ENCODE measurements at regions not wholly inside any gene's neighbourhood (a gene's known extent, or its start where the extent isn't known, plus 50 kb on each side); places are given as distances from the start of the nearest gene placed in this dataset.
A peak's percentile ranks its signal among the peaks of the same experiment; 100 is the strongest.
"Not testable (repeated sequence)": the region's sequence is repeated elsewhere in the genome, so short reads cannot be mapped to it uniquely, and the experiment has no call there.

DNA sequence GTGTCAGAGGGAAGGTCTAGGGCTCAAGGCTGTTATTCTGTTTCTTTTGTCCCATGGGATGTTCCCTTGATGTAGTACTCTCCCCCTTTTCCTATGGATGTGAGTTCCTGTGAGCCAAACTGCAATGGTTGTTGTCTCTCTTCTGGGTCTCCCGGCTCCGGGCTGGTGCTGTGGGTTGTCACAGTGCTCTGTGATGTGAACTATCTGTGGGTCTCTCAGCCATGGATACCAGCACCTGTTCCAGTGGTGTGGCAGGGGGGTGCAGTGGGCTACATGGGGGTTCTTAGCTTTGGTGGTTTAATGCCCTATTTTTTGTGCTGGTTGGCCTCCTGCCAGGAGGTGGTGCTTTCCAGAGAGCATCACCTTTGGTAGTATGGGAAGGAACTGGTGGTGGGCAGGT is 941.1 kb downstream of the KCNA4 start:
- TF ChIP-seq POLR2A (IDR thresholded peaks at IDR 0.05; ENCODE audit: low read depth, low read length), result no peak
- FAIRE-seq (no peak), DNase-seq (ENCODE audit: insufficient read length, low spot score) (no peak)

DNA sequence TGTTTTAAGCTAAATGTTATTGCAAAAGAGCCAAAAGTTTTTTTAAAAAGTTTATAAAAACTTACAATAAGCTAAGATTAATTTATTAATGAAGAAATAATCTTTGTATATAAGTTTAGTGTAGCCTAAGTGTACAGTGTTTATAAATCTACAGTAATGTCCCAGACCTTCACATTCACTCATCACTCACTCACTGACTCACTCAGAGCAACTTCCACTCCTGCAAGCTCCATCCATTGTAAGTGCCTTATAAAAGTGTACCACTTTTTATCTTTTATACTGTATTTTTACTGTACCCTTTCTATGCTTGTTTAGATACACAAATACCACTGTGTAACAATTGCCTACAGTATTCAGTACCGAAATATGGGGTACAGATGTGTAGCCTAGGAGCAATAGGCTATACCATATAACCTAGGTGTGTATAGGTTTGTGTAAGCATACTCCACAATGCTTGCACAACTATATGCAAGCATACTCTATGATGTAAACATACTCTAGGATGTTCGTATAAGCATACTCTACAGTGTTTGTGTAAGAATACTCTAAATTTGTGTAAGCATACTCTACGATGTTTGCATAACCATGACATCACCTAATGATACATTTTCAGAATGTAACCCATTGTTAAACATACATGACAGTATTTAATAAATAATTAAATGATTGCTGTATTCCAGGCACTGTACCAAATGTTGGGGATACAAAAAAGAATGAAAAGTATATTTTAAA is 953.0 kb downstream of the KCNA4 start:
- no peak for DNase-seq (ENCODE audit: insufficient read length, low spot score)
- FAIRE-seq, result no peak
- TF ChIP-seq POLR2A (IDR thresholded peaks at IDR 0.05; ENCODE audit: low read depth, low read length), result no peak

DNA sequence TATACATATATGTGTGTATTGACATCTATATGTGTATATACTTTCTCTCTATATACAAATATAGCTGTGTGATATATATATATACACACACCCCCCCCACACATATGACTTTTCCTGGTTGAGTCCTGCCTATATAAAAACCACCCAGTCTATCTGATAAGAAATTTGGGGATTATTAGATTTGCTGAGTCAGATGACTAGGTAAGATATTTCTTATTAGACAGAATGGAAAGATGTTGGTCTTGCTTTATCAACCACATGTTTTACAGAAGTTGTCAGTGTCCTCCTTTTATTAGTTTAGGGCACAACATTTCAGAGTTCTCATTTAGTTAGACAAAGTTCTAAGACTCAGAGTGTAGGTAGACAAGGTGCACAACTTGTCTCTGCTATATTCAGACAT is 953.3 kb downstream of the METTL15 start:
- FAIRE-seq (no peak), DNase-seq (ENCODE audit: insufficient read length, low spot score) (no peak)
- TF ChIP-seq POLR2A (IDR thresholded peaks at IDR 0.05; ENCODE audit: low read depth, low read length), result no peak

DNA sequence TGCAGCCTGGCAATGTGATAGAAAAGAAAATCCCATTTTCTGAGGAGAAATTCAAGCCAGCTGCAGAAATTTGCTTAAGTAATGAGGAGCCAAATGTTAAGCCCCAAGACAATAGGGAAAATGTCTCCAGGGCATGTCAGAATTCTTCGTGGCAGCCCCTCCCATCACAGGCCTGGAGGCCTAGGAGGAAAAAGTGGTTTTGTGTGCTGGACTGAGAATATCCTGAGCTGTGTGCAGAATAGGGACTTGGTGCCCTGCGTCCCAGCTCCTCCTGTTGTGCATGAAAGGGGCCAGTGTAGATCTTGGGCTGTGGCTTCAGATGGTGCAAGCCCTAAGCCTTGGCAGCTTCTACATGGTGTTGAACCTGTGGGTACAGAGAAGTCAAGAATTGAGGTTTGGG is 948.3 kb downstream of the METTL15 start:
- not testable (repeated sequence) for FAIRE-seq

DNA sequence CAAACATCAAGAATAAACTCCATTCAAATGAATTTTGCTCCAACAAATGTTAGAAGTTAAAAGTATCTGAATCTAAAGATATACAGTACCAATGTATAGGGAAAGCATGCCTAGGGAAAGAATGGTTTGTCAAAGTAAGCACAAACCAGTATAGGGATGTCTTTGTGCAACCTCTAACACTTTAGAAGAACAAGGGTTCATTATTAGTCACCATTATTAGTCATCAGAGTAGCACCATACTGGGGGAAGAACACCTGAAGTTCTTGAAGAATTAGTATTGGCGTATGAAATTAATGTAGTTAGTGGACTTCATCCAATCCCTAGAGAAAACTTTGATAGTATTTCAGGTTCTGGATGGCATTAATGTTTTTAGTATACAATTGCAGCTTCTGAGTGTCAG is 943.7 kb downstream of the METTL15 start:
- DNase-seq (ENCODE audit: insufficient read length, low spot score) (no peak), FAIRE-seq (no peak)
- TF ChIP-seq POLR2A (IDR thresholded peaks at IDR 0.05; ENCODE audit: low read depth, low read length), result no peak

More for the DNA sequence above, 948.3 kb downstream of the METTL15 start:
- DNase-seq (ENCODE audit: insufficient read length, low spot score), result not testable (repeated sequence)

DNA sequence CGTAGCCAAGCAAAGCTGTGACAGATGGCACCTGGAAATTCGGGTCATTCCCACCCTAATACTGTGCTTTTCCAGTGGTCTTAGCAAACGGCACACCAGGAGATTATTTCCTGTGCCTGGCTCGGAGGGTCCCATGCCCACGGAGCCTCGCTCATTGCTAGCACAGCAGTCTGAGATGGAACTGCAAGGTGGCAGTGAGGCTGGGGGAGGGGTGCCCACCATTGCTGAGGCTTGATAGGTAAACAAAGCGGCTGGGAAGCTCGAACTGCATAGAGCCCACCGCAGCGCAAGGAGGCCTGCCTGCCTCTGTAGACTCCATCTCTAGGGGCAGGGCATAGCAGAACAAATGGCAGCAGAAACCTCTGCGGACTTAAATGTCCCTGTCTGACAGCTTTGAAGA is 942.8 kb downstream of the METTL15 start:
- DNase-seq (ENCODE audit: insufficient read length, low spot score); FAIRE-seq: not testable (repeated sequence)

DNA sequence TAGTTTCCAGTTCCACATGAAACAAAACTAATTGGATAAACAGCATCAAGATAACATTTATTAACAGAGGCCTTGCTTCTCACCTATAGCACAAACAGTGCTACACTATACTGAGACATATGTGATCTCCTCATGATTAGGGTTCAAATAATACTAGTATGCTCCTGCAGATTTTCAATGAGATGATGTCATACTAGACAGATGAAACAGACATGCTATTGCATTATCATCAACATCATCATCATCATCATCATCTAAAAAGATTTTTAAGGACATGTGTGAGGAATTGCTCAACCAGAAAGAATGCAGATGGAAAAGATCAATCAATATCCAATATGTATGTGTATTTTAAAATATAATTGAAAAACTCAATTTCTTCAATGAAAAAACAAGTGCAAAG is 932.3 kb downstream of the METTL15 start:
- DNase-seq (ENCODE audit: insufficient read length, low spot score) (no peak), FAIRE-seq (no peak)
- TF ChIP-seq POLR2A (IDR thresholded peaks at IDR 0.05; ENCODE audit: low read depth, low read length), result no peak

DNA sequence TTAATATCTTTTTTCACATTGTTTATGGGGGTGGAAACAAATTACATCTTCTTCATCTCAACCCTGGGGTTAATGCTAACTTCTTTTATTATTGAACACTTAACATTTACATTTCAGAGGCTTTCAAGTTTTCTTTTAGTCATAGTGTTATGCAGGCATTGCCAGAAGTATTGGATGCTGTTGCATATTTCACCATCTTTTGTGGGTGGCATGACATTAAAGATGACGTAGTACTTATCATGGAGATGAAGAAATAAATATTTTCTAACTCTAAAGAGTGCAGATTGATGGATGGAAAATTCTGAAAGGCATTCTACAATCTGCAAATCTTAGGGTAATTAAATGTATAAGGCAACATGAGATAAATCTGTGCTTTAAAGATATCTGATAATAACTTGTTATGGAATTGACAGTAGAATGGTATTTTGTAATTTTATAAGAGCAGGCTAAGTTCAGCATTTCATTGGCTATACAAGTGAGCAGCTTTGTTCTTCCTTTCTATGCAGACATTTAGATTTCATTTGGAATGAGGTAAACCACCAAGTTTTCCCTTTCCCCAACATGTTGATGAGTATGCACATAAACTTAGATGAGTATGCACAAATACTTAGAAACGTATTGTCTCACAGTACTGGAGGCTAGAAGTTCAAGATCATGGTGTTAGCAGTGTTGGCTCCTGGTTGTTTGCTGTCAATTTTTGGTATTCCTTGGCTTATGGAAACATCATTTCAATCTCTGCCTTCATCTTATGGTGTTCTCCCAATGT is 924.4 kb downstream of the METTL15 start:
- DNase-seq (ENCODE audit: insufficient read length, low spot score) (no peak), FAIRE-seq (no peak)
- TF ChIP-seq POLR2A (IDR thresholded peaks at IDR 0.05; ENCODE audit: low read depth, low read length), result no peak

DNA sequence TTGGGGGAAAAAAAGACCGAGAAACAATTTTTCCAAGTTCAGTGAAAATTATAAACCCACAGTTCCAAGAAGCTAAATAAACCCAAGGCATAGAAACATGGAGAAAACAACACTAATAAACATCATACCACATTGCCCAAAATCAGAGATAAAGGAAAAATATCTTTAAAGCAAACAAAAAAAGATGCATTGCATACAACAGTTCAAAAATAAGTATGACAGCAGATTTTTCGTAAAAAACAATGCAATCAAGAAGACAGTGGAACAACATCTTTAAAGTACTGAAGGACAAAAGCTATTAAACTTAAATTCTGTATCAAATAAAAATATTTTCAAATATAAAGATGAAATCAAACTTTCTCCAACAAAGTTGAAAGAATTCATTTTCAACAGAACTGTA is 921.3 kb downstream of the METTL15 start:
- no peak for TF ChIP-seq POLR2A (IDR thresholded peaks at IDR 0.05; ENCODE audit: low read depth, low read length)
- DNase-seq (ENCODE audit: insufficient read length, low spot score), result no peak
- no peak for FAIRE-seq

DNA sequence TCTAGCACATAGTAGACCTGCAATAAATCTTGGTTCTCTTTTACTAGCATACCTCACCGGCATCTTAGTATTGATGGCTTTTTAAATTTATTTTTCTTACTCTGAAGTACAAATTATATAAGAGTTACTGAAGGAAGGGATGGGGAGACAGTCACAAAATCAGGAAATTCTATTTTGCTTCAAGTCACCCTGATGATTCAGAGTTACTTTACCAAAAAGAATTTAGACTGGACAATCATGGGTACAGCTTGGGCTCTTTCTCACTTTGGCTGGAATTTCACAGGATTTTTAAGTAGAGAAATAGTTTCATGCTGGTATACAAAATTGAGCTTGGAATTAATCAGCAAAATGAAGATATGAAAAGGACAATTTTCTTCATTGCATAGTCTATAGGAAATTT is 919.2 kb downstream of the METTL15 start:
- FAIRE-seq, result no peak
- DNase-seq (ENCODE audit: insufficient read length, low spot score), result no peak
- TF ChIP-seq POLR2A (IDR thresholded peaks at IDR 0.05; ENCODE audit: low read depth, low read length), result no peak

DNA sequence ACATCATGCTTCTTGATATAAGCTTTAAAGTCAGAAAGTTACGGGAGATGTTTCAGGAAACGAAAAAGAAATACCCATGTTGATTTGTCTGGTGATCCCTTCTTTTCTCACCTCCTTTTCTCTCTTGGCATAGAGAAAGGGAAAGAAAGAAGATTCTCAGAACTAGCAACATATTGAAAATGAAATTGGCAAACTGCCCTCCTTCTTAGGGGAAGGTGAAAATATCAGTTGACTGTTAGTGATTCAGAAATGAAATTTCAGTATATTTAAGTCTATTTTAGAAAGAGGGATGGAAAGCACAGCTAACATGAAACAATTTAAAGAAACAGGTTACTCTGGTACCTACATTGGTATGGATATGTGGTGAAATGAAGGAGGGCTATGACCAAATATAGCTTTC is 918.1 kb downstream of the METTL15 start:
- FAIRE-seq, result no peak
- TF ChIP-seq POLR2A (IDR thresholded peaks at IDR 0.05; ENCODE audit: low read depth, low read length), result no peak
- DNase-seq (ENCODE audit: insufficient read length, low spot score), result no peak

DNA sequence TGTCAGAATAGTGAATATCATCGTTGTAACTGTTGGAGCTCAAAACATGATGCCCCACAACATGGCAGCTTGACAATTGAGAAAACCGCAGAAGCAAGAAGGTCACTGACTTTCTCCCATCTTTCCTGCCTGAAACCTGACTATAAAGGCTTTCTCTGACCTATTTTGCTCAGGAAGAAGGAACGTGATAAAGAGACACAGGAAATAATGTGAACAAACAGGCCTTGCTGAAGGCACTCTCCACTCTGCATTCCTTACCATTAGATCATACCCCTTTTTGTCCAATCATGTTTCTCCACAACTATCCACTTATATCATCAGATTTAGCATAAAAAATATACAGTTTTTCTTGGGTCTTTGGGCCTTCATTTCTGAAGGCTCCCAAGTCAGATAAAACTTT is 916.8 kb downstream of the METTL15 start:
- FAIRE-seq (peak; percentile 76), DNase-seq (ENCODE audit: insufficient read length, low spot score) (no peak)
- TF ChIP-seq POLR2A (IDR thresholded peaks at IDR 0.05; ENCODE audit: low read depth, low read length), result no peak

DNA sequence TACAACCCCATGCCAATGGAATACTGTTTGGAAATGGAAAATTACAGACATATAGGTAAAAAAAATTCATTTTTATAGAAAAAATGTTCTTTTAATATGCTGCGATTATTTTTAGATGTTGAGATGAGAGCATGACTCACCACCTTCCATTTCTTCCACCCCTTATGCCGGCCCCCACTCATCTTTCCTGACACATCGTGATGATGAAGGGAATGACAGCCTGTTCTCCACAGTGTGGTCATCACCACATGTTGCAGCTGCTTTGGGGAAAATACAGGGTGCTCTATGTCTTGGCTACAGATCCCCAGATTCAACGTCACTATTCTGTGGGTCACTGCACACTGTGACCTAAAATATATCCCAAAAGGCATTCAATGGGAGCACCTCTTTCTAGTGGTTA is 916.2 kb downstream of the METTL15 start:
- peak; percentile 55 for FAIRE-seq
- DNase-seq (ENCODE audit: insufficient read length, low spot score), result no peak
- TF ChIP-seq POLR2A (IDR thresholded peaks at IDR 0.05; ENCODE audit: low read depth, low read length), result no peak

DNA sequence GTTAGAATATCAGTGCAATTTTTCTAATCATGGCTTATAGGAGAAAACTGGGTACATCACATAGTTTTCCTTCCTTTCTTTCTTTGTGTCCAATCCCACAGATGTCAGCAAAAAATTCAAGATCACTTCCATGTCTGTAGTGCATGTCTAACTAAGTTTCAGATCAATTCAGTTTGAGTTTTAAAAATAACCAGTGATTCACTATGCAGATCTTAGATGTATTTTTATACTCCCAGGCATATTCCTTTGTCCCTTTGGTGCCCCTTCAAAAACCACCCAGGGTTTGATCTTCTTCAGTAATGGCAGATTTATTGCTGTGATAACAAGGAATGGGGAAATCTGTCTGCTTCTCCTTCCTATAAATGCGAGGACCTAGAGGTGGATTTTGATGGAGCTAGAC is 915.6 kb downstream of the METTL15 start:
- TF ChIP-seq POLR2A (IDR thresholded peaks at IDR 0.05; ENCODE audit: low read depth, low read length), result no peak
- DNase-seq (ENCODE audit: insufficient read length, low spot score) (no peak), FAIRE-seq (peak; percentile 15)

DNA sequence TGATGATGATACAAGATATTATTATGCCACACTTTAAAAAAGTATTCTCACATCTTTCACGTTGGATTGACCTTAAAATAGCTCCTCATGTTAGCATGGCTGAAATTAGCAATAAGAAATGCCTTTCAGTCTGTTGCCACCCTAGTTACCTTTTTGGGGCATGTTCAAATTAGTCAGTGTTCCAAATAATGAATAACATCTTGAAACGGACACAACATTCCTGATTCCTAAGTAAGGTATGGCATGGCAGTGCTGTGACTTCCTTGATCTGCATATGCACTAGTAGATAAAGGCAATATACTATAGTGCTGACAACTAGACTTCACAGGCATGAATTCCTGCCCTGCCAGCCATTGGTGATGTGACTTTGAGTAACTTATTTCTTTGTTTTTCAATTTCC is 914.5 kb downstream of the METTL15 start:
- FAIRE-seq, result peak; percentile 90
- no peak for TF ChIP-seq POLR2A (IDR thresholded peaks at IDR 0.05; ENCODE audit: low read depth, low read length)
- no peak for DNase-seq (ENCODE audit: insufficient read length, low spot score)

Measured in H54 (cell line).